Right lobe of liver (tissue), 6 donors: ENCODE measurements at regions not wholly inside any gene's neighbourhood (a gene's known extent, or its start where the extent isn't known, plus 50 kb on each side); places are given as distances from the start of the nearest gene placed in this dataset.
A peak's percentile ranks its signal among the peaks of the same experiment; 100 is the strongest.

Experiments
- ATAC-seq, 4 donors: fragments of 200-7000 bp; cut with Tn5 transposase; one replicate each; pipeline ENCODE4 v1.9.1; 2020; ENCODE audit warnings: mild to moderate bottlenecking in 4 of 4, moderate library complexity in 4 of 4
- DNase-seq, 3 donors: peaks; one replicate each; pipeline ENCODE4 v3.0.0-alpha.2; 2020
- H3K27ac ChIP-seq, 3 donors: fragments of 200-600 bp; one replicate each; pipeline ENCODE4 v1.8.0; 2022
- H3K27me3 ChIP-seq, 2 donors: fragments of 200-600 bp; one replicate each; pipeline ENCODE4 v1.8.0; 2022
- H3K36me3 ChIP-seq, 4 donors: fragments of 200-600 bp; sonication (generic) in 1 of 4; one replicate each; pipeline versions ENCODE4 v1.5.1 to v1.8.0; 2017 to 2022; ENCODE audit warnings: control low read depth in 1 of 4
- H3K4me1 ChIP-seq, 4 donors: fragments of 200-600 bp; sonication (generic) in 1 of 4; one replicate each; pipeline versions ENCODE4 v1.5.1 to v1.8.0; 2017 to 2022; ENCODE audit warnings: control low read depth in 1 of 4
- H3K4me3 ChIP-seq, 3 donors: fragments of 200-600 bp; one replicate each; pipeline ENCODE4 v1.8.0; 2022
- H3K9me3 ChIP-seq, 4 donors: fragments of 200-600 bp; sonication (generic) in 1 of 4; one replicate each; pipeline versions ENCODE4 v1.5.1 to v1.8.0; 2017 to 2022; ENCODE audit warnings: control low read depth in 1 of 4
- POLR2A ChIP-seq: fragments of 450-650 bp; IDR thresholded peaks from one replicate; pipeline ENCODE4 v1.6.1; 2017; ENCODE audit warnings: antibody characterized with exemption, mild to moderate bottlenecking
- WGBS: methylation state at CpG from one replicate; pipeline ENCODE4 v1.1.6; 2018; ENCODE audit warnings: low coverage, low lambda C conversion rate; ENCODE audit not compliant: insufficient coverage; ENCODE audit errors: missing lambda C conversion rate; 5-methylcytosine and 5-hydroxymethylcytosine counted together
- intact Hi-C, 2 donors: fragments of 100-400 bp; cut with DNase I; formaldehyde crosslinking; loops; one replicate each; pipeline versions ENCODE4 v1.11.2 to v1.14.1; 2022
- TF ChIP-seq, protein P1 (sequence below), 4 donors: fragments of 200-600 bp in 3 of 4; fragments of 450-650 bp in 1 of 4; IDR thresholded peaks; one replicate each; pipeline versions ENCODE4 v1.5.1 to v1.8.0; 2016 to 2022; ENCODE audit warnings: antibody characterized with exemption in 4 of 4, mild to moderate bottlenecking in 2 of 4
- donor health status: DM: no; HTN: yes; CAD: no.
- donor health status: DM: no; HTN: no; CAD: no.
- donor health status: DM: no; HTN: no; CAD: no.
- donor health status: DM: no; HTN: yes; CAD: no.
- donor health status: DM: no; HTN: yes; CAD: no.

- no peak overlapping the region for H3K27ac ChIP-seq
- peaks cover 0 to 8% of the 10 kb centered on the region in 2 donors for H3K27me3 ChIP-seq
- H3K4me3 ChIP-seq = no peak overlapping the region
- DNase-seq = peak in 2 of 3 donors; percentile 24 to 58
- no peaks in the 10 kb centered on the region for H3K9me3 ChIP-seq
- ATAC-seq = peak in 1 of 4 donors; percentile 21
- no peaks in the 10 kb centered on the region for H3K36me3 ChIP-seq
- TF ChIP-seq, protein P1, sequence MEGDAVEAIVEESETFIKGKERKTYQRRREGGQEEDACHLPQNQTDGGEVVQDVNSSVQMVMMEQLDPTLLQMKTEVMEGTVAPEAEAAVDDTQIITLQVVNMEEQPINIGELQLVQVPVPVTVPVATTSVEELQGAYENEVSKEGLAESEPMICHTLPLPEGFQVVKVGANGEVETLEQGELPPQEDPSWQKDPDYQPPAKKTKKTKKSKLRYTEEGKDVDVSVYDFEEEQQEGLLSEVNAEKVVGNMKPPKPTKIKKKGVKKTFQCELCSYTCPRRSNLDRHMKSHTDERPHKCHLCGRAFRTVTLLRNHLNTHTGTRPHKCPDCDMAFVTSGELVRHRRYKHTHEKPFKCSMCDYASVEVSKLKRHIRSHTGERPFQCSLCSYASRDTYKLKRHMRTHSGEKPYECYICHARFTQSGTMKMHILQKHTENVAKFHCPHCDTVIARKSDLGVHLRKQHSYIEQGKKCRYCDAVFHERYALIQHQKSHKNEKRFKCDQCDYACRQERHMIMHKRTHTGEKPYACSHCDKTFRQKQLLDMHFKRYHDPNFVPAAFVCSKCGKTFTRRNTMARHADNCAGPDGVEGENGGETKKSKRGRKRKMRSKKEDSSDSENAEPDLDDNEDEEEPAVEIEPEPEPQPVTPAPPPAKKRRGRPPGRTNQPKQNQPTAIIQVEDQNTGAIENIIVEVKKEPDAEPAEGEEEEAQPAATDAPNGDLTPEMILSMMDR (IDR thresholded peaks at IDR 0.05) = no peak
- no peak for TF ChIP-seq POLR2A
- intact Hi-C loops = no loop called here
- H3K4me1 ChIP-seq = peaks cover 0 to 17% (median 0%) of the 10 kb centered on the region in 4 donors
- WGBS = under 1% methylated on average over 12 of the region's 13 CpGs
Observed at GRCh38 chr5:155729684-155730059, 597.3 kb upstream of the SGCD start.

DNA sequence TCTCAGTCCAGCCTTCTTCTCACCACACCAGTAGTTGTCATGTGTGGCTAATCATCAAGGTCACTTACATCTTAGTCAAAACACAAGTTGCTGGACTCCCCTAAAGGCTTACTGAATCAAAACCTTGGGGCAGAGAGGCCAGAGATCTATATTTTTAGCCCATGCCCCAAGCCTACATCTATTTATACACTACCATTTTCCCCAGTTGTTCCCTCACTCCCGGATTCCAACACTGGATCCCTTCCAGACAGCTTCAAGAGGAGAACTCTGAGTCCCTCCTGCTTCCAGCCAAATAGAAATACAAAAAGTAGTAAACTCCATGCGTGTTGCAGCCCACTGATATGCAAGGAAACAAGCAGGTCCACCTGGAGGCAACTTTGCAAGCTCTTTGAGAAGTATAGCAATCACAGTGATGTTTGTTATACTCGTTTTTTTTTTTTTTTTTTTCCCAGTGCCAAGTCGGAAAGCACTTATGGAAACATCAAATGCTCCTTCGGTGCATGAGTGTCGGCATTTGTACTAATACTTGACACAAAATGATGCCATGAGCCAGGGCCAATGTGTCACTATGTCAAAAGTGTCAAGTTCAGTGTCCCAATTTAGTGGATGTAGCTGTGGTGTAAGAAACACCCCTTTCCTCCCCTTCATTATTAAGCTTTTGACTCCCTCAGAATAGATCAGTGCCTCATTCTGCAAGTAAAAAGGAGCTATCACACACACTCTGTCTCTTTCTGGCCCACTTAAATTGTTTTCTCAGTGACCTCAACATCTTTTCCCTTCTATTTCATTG, 594.2 kb upstream of the SGCD start:
- no peak overlapping the region for H3K27ac ChIP-seq
- TF ChIP-seq POLR2A = no peak
- TF ChIP-seq, protein P1 (IDR thresholded peaks at IDR 0.05) = no peak
- no peak for ATAC-seq
- intact Hi-C loops = no loop called here
- WGBS = 36% methylated on average over 6 of the region's 6 CpGs
- no peaks in the 10 kb centered on the region for H3K9me3 ChIP-seq
- peaks cover 0 to 16% (median 0%) of the 10 kb centered on the region in 4 donors for H3K4me1 ChIP-seq
- H3K27me3 ChIP-seq = peaks cover 0 to 8% of the 10 kb centered on the region in 2 donors
- no peak overlapping the region for H3K4me3 ChIP-seq
- no peaks in the 10 kb centered on the region for H3K36me3 ChIP-seq
- DNase-seq = no peak

DNA sequence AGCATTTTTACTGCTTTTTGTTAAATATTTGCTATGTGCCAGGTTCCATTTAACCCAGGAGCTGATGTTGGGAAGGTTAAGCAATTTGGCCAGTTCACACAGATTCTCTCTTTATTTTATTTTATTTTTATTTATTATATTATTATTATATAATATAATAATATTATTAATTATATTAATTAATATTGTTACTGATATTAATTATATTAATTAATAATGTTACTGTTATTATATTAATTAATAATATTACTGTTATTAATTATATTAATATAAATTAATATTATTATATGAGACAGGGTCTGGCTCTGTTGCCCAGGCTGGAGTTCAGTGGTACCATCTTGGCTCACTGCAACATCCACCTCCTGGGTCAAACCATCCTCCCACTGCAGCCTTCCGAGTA, 593.0 kb upstream of the SGCD start:
- Histone ChIP-seq H3K27ac (no peak overlapping the region), H3K36me3 (no peaks in the 10 kb centered on the region), H3K27me3 (peaks cover 0 to 8% of the 10 kb centered on the region in 2 donors), H3K9me3 (no peaks in the 10 kb centered on the region), H3K4me3 (no peak overlapping the region), H3K4me1 (peaks cover 0 to 4% (median 0%) of the 10 kb centered on the region in 4 donors)
- 80% methylated on average over 1 of the region's 1 CpG for WGBS
- TF ChIP-seq POLR2A = no peak
- TF ChIP-seq, protein P1 (IDR thresholded peaks at IDR 0.05) = no peak
- DNase-seq (no peak), ATAC-seq (no peak)
- intact Hi-C loops = no loop called here

GRCh38 chr5:155735388-155735787, 591.6 kb upstream of the SGCD start:
- no peak for DNase-seq
- WGBS = 43% methylated on average over 2 of the region's 2 CpGs

More at GRCh38 chr5:155735388-155735787, 591.6 kb upstream of the SGCD start:
- no peak for ATAC-seq
- no peak for TF ChIP-seq POLR2A
- TF ChIP-seq, protein P1 (IDR thresholded peaks at IDR 0.05) = no peak
- intact Hi-C loops = no loop called here
- H3K9me3 ChIP-seq = no peaks in the 10 kb centered on the region
- H3K27ac ChIP-seq = no peak overlapping the region
- no peak overlapping the region for H3K4me3 ChIP-seq
- H3K36me3 ChIP-seq = no peaks in the 10 kb centered on the region
- H3K27me3 ChIP-seq = no peaks in the 10 kb centered on the region
- H3K4me1 ChIP-seq = no peaks in the 10 kb centered on the region
